ENCODE measurements at regions not wholly inside any gene's neighbourhood (a gene's known extent, or its start where the extent isn't known, plus 50 kb on each side); places are given as distances from the start of the nearest gene placed in this dataset.
"Not testable (repeated sequence)": the region's sequence is repeated elsewhere in the genome, so short reads cannot be mapped to it uniquely, and the experiment has no call there.

DNA sequence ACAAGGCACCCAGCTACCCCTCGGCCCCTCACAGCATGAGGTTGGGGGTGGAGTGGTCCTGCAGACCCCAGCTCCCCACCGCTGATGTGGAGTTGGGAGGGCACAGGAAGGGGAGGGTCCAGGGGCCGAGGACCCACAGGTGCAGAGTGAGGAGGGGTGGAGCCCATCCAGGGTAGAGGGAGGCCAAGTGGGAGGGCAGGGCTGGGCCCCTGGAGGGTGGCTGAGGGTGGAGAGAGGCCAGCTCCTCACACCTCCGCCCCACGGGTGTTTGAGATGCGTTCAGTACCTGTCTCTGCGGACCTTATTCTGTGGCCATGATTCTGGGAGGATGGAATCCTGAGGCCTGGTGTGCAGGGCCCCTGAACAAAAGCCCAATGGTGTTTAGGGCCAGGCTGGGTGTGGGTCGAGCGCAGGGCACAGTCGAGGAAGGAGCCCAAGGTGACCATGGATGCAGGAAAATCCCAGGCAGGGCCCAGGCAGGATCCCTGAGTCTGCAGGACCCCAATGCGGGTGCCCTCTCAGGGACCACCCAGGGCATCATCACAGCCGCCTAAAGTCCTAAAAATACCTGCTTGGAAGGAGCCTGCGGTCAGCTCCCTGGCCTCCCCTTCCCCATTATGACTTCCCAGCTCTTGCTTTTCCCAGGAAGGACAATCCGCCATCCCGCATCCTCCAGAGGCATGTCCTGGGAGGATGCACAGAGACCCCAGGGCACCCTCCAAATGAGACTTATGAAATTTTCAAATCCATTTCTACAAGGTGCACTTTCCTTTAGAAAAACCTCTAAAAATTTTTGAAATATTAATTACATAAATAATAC is 377.1 kb upstream of the SFSWAP start:
- Mint-ChIP-seq H3K36me3 (no peaks in the 10 kb centered on the region), H3K27ac (no peak overlapping the region), H3K4me3 (no peak overlapping the region), H3K27me3 (ENCODE audit: low read depth in 3 of 3) (peaks cover 0 to 7% (median 1%) of the 10 kb centered on the region in 3 donors), H3K4me1 (peaks cover 0 to 10% of the 10 kb centered on the region in 2 donors), H3K9me3 (peaks cover 0 to 1% (median 0%) of the 10 kb centered on the region in 6 donors)
- no peak for DNase-seq

DNA sequence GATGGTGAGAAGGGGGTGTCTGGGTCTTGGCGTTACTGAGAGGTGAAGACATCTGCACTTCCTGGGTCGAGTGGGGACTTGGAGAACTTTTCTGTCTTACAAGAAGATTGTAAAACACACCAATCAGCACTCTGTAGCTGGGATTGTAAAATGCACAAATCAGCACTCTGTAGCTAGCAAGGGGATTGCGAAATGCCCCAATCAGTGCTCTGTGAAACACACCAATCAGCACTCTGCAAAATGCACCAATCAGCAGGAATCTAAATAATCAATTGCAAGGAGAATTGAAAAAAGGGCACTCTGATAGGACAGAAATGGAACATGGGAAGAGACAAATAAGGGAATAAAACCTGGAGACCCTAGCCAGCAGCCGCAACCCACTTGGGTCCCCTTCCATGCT is 376.1 kb upstream of the SFSWAP start:
- Mint-ChIP-seq H3K27ac (no peak overlapping the region), H3K36me3 (no peaks in the 10 kb centered on the region), H3K4me1 (peaks cover 0 to 10% of the 10 kb centered on the region in 2 donors), H3K9me3 (peaks cover 0 to 1% (median 0%) of the 10 kb centered on the region in 6 donors), H3K4me3 (no peak overlapping the region), H3K27me3 (ENCODE audit: low read depth in 3 of 3) (peaks cover 0 to 7% (median 1%) of the 10 kb centered on the region in 3 donors)
- no peak for DNase-seq

DNA sequence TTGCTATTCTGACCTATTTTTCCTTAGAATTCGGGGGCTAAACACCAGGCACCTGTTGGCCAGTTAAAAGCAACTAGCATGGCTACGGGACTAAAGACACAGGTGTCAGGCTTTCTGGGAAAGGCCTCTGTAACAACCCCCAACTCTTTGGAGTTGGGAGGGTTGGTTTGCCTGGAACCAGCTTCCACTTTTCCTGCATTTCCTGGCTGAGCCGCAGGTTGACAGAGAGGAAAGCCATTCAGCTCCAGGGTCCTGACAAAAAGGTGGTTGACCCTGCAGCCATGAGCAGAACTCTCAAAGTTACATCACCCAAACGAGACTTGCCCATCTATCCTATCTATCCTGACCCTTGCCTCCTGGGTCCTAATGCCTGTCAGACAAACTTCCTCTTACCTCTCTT is 375.4 kb upstream of the SFSWAP start:
- no peak overlapping the region for H3K27ac Mint-ChIP-seq
- peaks cover 3 to 7% (median 4%) of the 10 kb centered on the region in 3 donors for H3K27me3 Mint-ChIP-seq (ENCODE audit: low read depth in 3 of 3)
- no peak overlapping the region for H3K4me3 Mint-ChIP-seq
- DNase-seq = no peak
- H3K4me1 Mint-ChIP-seq = peaks cover 0 to 10% of the 10 kb centered on the region in 2 donors
- H3K9me3 Mint-ChIP-seq = peaks cover 0 to 1% (median 0%) of the 10 kb centered on the region in 6 donors
- no peaks in the 10 kb centered on the region for H3K36me3 Mint-ChIP-seq

- not testable (repeated sequence) for H3K4me1 Mint-ChIP-seq; H3K27ac Mint-ChIP-seq; H3K27me3 Mint-ChIP-seq (ENCODE audit: low read depth in 3 of 3); H3K9me3 Mint-ChIP-seq; H3K36me3 Mint-ChIP-seq; DNase-seq; H3K4me3 Mint-ChIP-seq
These were observed 373.0 kb upstream of the SFSWAP start for GRCh38 chr12:131337861-131338260.

DNA sequence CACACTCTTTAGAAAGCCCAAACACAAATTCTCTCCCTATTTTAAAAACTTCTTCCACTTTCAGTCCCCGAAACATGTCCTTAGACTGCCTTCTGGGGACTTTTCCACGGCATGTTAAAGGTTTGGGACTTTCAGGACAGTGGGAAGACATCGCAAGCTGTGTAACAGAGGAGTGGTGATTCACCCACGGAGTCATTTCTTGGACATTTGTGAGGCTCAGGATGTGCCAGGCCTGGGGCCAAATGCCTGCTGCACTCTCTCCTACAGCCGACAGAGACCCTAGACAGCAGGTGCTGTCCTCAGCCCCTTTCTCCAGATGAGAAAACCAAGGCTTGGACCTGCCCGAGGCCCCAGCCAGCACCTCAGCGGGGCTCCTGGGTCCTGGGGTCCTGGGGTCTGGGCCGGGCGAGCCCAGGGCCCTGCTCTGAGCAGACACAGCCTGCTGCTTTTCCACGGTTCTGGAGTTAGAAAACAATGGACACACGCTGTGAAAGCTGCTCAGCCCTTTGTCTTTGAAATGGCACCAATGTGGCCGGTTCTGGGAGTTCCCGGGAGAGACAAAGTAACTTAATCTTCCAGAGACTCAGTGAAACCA is 370.2 kb upstream of the SFSWAP start:
- Mint-ChIP-seq H3K9me3 (peaks cover 0 to 4% (median 0%) of the 10 kb centered on the region in 6 donors), H3K4me3 (no peak overlapping the region), H3K27ac (no peak overlapping the region), H3K4me1 (no peaks in the 10 kb centered on the region), H3K27me3 (ENCODE audit: low read depth in 3 of 3) (peaks cover 0 to 4% (median 4%) of the 10 kb centered on the region in 3 donors), H3K36me3 (no peaks in the 10 kb centered on the region)
- DNase-seq = no peak

- DNase-seq; H3K9me3 Mint-ChIP-seq; H3K4me3 Mint-ChIP-seq; H3K27me3 Mint-ChIP-seq (ENCODE audit: low read depth in 3 of 3); H3K36me3 Mint-ChIP-seq; H3K4me1 Mint-ChIP-seq; H3K27ac Mint-ChIP-seq: not testable (repeated sequence)
These were observed 369.3 kb upstream of the SFSWAP start for GRCh38 chr12:131341608-131342007.

DNA sequence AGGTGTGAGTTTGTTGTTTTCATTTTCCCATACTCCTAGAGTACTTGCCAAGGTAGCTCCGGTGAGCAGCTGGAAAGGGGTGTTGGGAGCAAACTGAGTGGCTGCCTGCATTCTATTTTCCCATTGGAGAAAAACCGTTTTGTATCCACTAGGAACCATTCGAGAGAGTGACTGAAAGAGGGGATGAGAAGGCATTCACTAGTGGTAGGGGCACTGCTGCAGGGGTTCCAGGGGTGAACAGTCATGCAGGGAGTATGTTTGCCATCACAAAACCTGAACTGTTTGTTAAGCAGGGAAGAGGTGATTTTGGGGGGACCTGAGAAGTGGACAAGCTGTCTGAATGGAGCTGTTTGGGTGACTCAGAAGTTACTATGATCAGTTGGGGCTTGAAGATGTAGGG is 367.5 kb upstream of the SFSWAP start:
- H3K9me3 Mint-ChIP-seq; H3K4me3 Mint-ChIP-seq; H3K4me1 Mint-ChIP-seq; H3K27me3 Mint-ChIP-seq (ENCODE audit: low read depth in 3 of 3); H3K27ac Mint-ChIP-seq; H3K36me3 Mint-ChIP-seq; DNase-seq: not testable (repeated sequence)

- H3K27ac Mint-ChIP-seq; H3K4me1 Mint-ChIP-seq; H3K9me3 Mint-ChIP-seq; H3K27me3 Mint-ChIP-seq (ENCODE audit: low read depth in 3 of 3); H3K4me3 Mint-ChIP-seq; DNase-seq; H3K36me3 Mint-ChIP-seq: not testable (repeated sequence)
These were observed 366.0 kb upstream of the SFSWAP start for GRCh38 chr12:131344715-131345520.

DNA sequence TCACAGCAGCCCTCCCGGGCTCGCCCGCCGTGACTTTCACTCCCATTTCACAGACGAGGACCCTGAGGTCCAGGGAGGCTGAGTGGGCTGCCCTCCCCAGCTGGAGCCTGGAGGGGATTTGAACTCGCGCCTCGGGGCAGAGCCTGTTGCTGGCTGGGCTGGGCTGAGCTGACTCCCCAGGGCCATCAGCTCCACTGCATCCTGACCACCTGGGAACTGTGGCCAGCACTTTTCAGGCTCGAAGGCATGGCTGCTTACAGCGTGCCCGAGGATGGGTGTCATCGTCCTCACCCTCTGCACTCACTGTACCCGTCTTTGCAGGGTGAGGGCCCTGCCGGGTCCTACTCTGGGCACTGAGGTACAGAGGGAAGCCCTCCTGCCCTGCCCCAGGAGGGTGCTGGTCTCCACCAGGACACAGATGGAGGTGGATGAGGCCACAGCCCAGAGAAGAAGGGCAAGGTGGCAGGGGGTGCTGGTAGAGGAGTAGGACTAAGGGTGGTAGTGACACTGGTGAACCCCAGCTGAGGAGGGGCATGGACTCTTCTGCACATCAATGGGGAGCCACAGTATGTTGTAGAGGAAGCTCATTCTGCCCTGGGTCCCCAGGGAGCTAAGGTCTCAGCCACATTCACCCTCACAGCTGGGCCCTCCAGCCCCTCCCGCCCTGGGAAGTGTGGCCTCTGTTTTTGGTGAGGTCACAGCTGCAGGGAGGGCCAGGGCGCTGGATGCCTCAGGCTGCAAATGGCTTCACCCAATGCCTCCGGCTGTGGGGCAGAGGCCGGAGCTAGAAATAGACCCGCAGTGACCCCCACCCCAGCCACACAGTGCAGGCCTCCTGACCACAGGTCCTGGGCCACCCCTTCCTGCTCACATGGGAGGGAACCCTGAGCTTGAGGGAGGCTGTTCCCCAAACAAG is 365.1 kb upstream of the SFSWAP start:
- Mint-ChIP-seq H3K4me1 (no peaks in the 10 kb centered on the region), H3K27me3 (ENCODE audit: low read depth in 3 of 3) (peaks cover 1 to 4% (median 2%) of the 10 kb centered on the region in 3 donors), H3K27ac (no peak overlapping the region), H3K4me3 (no peak overlapping the region), H3K36me3 (no peaks in the 10 kb centered on the region), H3K9me3 (peaks cover 0 to 4% (median 0%) of the 10 kb centered on the region in 6 donors)
- no peak for DNase-seq

GRCh38 chr12:131346555-131347344 is 364.1 kb upstream of the SFSWAP start:
- Mint-ChIP-seq H3K4me3 (no peak overlapping the region), H3K27ac (no peak overlapping the region), H3K4me1 (no peaks in the 10 kb centered on the region), H3K36me3 (no peaks in the 10 kb centered on the region), H3K27me3 (ENCODE audit: low read depth in 3 of 3) (peaks cover 1 to 7% (median 2%) of the 10 kb centered on the region in 3 donors), H3K9me3 (peaks cover 0 to 4% (median 0%) of the 10 kb centered on the region in 6 donors)
- DNase-seq = no peak

GRCh38 chr12:131347345-131347714 is 363.6 kb upstream of the SFSWAP start:
- Mint-ChIP-seq H3K4me1 (no peaks in the 10 kb centered on the region), H3K9me3 (peaks cover 0 to 2% (median 0%) of the 10 kb centered on the region in 6 donors), H3K36me3 (no peaks in the 10 kb centered on the region), H3K4me3 (no peak overlapping the region), H3K27me3 (ENCODE audit: low read depth in 3 of 3) (peaks cover 1 to 7% (median 2%) of the 10 kb centered on the region in 3 donors), H3K27ac (no peak overlapping the region)
- DNase-seq = no peak

DNA sequence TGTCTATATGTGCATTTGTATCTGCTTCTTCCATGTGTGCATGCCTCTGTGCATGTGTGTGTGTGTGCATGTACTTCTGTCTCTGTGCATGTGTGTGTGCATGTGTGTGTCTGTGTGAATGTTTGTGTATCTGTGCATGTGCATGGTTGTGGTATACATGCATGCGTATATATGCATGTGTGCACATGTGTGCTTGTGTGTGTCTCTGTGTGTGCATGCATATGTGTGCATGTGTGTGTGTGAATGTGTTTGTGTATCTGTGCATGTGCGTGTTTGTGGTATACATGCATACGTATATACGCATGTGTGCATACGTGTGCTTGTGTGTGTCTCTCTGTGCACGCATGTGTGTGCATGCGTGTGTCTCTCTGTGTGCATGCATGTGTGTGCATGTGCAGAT is 363.2 kb upstream of the SFSWAP start:
- no peaks in the 10 kb centered on the region for H3K4me1 Mint-ChIP-seq
- H3K9me3 Mint-ChIP-seq = no peaks in the 10 kb centered on the region
- peaks cover 2 to 7% (median 3%) of the 10 kb centered on the region in 3 donors for H3K27me3 Mint-ChIP-seq (ENCODE audit: low read depth in 3 of 3)
- no peak overlapping the region for H3K27ac Mint-ChIP-seq
- H3K36me3 Mint-ChIP-seq = no peaks in the 10 kb centered on the region
- no peak overlapping the region for H3K4me3 Mint-ChIP-seq
- no peak for DNase-seq

DNA sequence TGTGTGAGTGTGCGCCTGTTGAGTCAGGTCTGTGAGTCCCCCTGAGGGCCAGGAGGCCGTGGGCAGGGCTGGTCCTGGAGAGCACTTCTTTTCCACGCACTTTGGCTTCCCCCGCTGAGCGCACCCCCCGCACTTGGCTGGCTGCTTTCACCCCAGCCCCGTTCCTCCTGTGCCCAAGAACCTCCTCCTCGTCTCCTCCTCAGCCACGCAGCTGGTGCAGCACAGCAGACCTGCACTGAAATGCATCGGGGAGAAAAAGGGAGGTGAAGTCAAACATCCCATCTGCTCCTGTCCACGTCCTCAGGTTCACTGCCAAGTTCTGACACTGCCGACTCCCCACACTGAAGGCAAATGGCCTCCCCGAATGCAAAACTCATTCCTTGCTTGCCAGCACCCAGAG is 362.7 kb upstream of the SFSWAP start:
- H3K36me3 Mint-ChIP-seq = no peaks in the 10 kb centered on the region
- no peaks in the 10 kb centered on the region for H3K4me1 Mint-ChIP-seq
- H3K27ac Mint-ChIP-seq = no peak overlapping the region
- no peaks in the 10 kb centered on the region for H3K9me3 Mint-ChIP-seq
- DNase-seq = no peak
- H3K4me3 Mint-ChIP-seq = no peak overlapping the region
- H3K27me3 Mint-ChIP-seq (ENCODE audit: low read depth in 3 of 3) = peaks cover 2 to 7% (median 3%) of the 10 kb centered on the region in 3 donors

Data from immature natural killer cell (primary cell).